Motor neuron (in vitro differentiated cells): ENCODE measurements at regions not wholly inside any gene's neighbourhood (a gene's known extent, or its start where the extent isn't known, plus 50 kb on each side); places are given as distances from the start of the nearest gene placed in this dataset.

Source experiments
- ATAC-seq, 8 experiments: fragments of 200-7000 bp; cut with Tn5 transposase; replicated peaks in 6 of 8; 2 replicates each; pipeline ENCODE4 v1.8.0; 2021; ENCODE audit warnings: mild to moderate bottlenecking in 8 of 8, moderate library complexity in 8 of 8
- H3K27ac ChIP-seq, 2 donors: fragments of 250-450 bp; sonication (Bioruptor Pico); 2 replicates each; pipeline ENCODE4 v1.9.0; 2021; ENCODE audit warnings: antibody characterized with exemption in 2 of 2, mild to moderate bottlenecking in 2 of 2, moderate library complexity in 1 of 2
- H3K4me1 ChIP-seq, 2 donors: fragments of 250-450 bp; sonication (Bioruptor Pico); replicated peaks in 1 of 2; 2 replicates each; pipeline ENCODE4 v1.6.1; 2021; ENCODE audit warnings: antibody characterized with exemption in 2 of 2, mild to moderate bottlenecking in 2 of 2, moderate library complexity in 1 of 2
- H3K4me3 ChIP-seq, 5 donors: fragments of 250-450 bp; sonication (Bioruptor Pico); 2 replicates each; pipeline ENCODE4 v1.9.0; 2021; ENCODE audit warnings: antibody characterized with exemption in 5 of 5, mild to moderate bottlenecking in 5 of 5, moderate library complexity in 4 of 5
- WGBS, 10 experiments: fragments of 450-650 bp; shearing (Covaris generic); methylation state at CpG; one replicate each; pipeline ENCODE4 v1.0.0; 2022; 5-methylcytosine and 5-hydroxymethylcytosine counted together
- in situ Hi-C, 9 experiments: fragments of 400-800 bp; cut with MboI; loops; one replicate each; pipeline ENCODE4 v1.15.0; 2021; ENCODE audit warnings: low sequenced_read_pairs in 9 of 9, low pct_unique_long_range_greater_than_20kb in 2 of 9; ENCODE audit not compliant: unreplicated experiment in 9 of 9

DNA sequence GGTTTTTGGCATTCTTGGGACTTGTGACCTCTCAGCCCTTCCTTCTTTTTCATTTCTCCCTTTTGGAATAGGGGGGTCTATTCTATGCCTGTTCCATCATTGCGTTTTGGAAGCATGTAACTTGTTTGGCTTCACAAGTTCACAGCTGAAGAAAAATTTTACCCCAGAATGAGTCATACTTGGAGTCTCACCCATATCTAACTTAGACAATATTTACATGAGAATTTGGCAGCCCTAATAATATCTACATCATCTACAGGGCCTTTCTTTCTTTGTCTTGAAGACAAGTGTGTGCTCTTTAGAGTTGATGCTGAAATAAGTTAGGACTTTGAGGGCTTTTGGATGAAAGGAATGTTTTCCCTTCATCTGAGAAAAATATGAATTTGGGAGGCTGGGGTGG lies 1312.9 kb upstream of the FLRT2 start:
- WGBS, 10 experiments, result 0 to 100% (median 67%) methylated on average over 1 of the region's 1 CpG; no CpG with 5 or more reads in 3 of the 10 experiments
- Histone ChIP-seq H3K27ac (no peak overlapping the region), H3K4me3 (no peak overlapping the region), H3K4me1 (no peaks in the 10 kb centered on the region)
- in situ Hi-C loops, result no loop called here
- no peak for ATAC-seq

DNA sequence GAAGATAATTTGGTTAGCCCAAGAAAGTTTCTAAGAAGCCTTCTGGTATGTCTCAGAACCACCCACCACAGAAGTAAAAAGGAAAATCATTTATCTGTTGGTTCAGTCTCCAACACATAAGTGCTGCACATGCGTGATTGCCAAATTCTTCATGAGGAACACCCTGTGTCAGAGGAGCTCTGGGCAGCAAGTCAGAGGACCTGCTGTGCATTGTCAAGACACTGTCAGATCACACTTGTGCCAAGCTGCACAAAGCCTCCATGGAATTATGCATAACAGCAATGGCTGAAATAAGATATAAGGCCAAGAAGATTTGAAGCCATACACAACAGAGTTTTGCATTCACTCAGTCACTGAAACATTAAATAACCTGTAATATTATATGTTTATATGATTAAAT lies 1304.7 kb upstream of the FLRT2 start:
- peaks cover 0 to 3% of the 10 kb centered on the region in 2 donors for H3K4me1 ChIP-seq
- no peak overlapping the region for H3K4me3 ChIP-seq
- 0 to 100% (median 88%) methylated on average over 1 of the region's 1 CpG; no CpG with 5 or more reads in 5 of the 10 experiments for WGBS, 10 experiments
- no peak overlapping the region for H3K27ac ChIP-seq
- in situ Hi-C loops, result no loop called here
- no peak for ATAC-seq

DNA sequence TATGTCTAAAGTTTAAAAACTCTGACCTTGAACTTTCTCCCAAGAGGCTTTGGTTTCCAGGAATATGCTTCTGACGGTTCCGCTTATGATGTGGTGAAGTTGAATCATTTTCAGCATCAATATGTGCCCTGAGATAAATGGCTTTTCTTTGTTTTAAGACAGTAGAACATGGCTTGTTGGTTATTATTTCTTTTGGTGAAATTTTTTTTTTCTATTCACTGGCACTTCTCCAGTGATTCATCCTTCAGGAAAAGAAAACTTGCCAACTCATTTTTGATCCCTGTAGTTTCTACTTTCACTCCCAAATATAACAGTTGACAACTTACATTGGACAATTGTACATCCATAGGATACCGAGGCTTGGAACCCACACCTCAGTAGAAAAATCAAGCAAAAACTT lies 1301.2 kb upstream of the FLRT2 start:
- Histone ChIP-seq H3K4me3 (no peak overlapping the region), H3K27ac (no peak overlapping the region), H3K4me1 (peaks cover 0 to 3% of the 10 kb centered on the region in 2 donors)
- in situ Hi-C loops, result no loop called here
- no peak for ATAC-seq
- 0 to 92% (median 70%) methylated on average over 1 to 3 of the region's 3 CpGs; no CpG with 5 or more reads in 1 of the 10 experiments for WGBS, 10 experiments

DNA sequence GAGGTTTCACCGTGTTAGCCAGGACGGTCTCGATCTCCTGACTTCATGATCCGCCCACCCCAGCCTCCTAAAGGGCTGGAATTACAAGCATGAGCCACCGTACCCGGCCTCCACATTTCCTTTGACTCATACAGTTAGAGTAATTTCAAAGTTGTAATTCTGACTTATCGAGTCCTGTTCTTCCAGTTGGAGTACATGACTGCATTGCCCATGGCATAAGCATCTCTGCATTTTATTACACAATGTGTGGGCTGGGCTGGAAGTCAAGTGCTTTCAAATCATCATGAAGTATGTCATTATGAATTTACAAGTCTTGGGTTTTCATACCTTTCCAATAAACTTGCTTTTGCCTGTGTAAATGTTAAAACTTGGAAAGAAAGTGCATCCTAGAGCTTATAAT lies 1295.7 kb upstream of the FLRT2 start:
- no peak for ATAC-seq
- H3K4me1 ChIP-seq, result peaks cover 6 to 10% of the 10 kb centered on the region in 2 donors
- in situ Hi-C loops, result no loop called here
- WGBS, 10 experiments, result 11 to 100% (median 92%) methylated on average over 1 to 6 of the region's 7 CpGs; no CpG with 5 or more reads in 2 of the 10 experiments
- H3K4me3 ChIP-seq, result no peak overlapping the region
- H3K27ac ChIP-seq, result no peak overlapping the region

DNA sequence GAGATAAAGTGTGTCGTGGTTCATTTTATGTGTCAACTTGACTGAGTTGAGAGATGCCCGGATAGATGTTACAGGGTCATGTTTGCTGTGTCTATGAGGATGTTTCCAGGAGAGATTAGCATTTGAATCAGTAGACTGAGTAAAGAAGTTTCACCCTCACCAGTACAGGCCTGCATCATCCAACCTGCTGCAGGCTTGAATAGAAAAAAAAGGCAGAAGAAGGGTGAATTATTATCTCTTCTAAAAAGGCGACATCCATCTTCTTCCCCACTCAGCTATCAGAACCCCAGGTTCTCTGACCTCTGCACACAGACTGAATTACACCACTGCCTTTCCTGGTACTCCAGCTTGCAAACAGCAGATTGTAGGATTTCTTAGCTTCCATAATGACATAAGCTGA lies 1293.7 kb upstream of the FLRT2 start:
- Histone ChIP-seq H3K4me3 (no peak overlapping the region), H3K4me1 (peaks cover 6 to 8% of the 10 kb centered on the region in 2 donors), H3K27ac (no peak overlapping the region)
- peak in 5 of 8 experiments; percentile 51 to 98 (median 81) for ATAC-seq
- in situ Hi-C loops, result no loop called here
- 18 to 100% (median 45%) methylated on average over 1 to 3 of the region's 3 CpGs; no CpG with 5 or more reads in 1 of the 10 experiments for WGBS, 10 experiments

DNA sequence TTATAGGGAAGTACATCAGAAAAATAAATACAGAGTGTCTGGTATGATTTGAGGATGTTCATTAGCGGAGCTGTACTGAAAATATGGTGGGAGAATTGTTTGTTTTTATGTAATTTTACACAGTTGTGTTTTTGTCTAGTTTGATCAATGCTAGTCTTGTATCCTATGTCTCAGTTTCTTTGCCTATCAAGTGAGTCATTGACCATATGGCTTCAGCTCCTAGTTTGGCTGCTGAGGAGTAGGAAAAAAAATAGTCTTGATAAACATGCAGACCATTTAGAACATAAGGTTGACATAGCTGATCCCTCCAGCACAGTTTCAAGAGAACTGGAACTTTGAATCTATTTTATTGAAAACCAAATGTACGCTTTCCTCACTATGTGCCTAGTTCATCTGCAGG lies 1292.1 kb upstream of the FLRT2 start:
- H3K4me3 ChIP-seq, result no peak overlapping the region
- H3K27ac ChIP-seq, result no peak overlapping the region
- in situ Hi-C loops, result no loop called here
- H3K4me1 ChIP-seq, result peaks cover 6 to 8% of the 10 kb centered on the region in 2 donors
- ATAC-seq, result no peak
- 13 to 100% (median 89%) methylated on average over 1 to 2 of the region's 2 CpGs; no CpG with 5 or more reads in 2 of the 10 experiments for WGBS, 10 experiments

DNA sequence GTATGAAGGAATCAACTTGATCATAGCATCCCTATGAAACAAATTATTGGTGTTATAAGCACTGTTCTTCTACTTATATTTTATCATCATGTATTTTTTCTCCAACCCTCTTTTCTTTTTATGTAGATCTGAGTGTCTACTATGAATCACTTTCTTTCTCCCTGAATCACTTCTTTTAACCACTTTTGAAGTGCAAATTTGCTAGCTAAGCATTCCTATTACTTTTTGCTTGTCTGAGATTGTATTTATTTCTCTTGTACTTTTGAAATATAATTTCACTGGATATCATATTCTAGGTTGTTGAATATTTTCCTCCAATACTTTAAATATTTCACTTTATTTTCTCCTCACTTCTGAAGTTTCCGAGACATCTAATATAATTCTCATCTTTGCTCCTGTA lies 1282.3 kb upstream of the FLRT2 start:
- Histone ChIP-seq H3K27ac (no peak overlapping the region), H3K4me1 (no peaks in the 10 kb centered on the region), H3K4me3 (no peak overlapping the region)
- WGBS, 10 experiments, result 24 to 100% (median 88%) methylated on average over 1 of the region's 1 CpG
- no peak for ATAC-seq
- in situ Hi-C loops, result no loop called here

DNA sequence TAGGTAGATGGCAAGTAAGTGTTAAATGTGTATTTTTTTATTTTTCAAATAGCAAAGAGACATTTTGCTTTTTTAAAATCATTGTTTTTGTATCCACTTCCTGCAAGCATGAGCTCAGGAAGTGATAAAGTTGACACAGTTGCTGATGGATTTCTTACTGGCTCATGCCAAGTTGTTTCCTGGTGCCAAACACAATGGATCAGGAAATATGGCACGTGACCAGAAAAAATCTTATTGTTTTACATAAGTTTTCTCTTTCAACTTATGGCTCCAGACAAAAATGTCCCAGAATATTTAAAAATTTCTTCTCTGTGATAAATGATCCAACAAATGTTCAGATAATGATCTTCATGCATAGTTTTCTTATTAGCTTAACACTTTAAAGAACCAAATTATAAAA lies 1279.1 kb upstream of the FLRT2 start:
- WGBS, 10 experiments, result 0 to 89% (median 72%) methylated on average over 1 of the region's 1 CpG
- in situ Hi-C loops, result no loop called here
- peaks cover 6 to 9% of the 10 kb centered on the region in 2 donors for H3K4me1 ChIP-seq
- H3K4me3 ChIP-seq, result no peak overlapping the region
- no peak for ATAC-seq
- H3K27ac ChIP-seq, result no peak overlapping the region

DNA sequence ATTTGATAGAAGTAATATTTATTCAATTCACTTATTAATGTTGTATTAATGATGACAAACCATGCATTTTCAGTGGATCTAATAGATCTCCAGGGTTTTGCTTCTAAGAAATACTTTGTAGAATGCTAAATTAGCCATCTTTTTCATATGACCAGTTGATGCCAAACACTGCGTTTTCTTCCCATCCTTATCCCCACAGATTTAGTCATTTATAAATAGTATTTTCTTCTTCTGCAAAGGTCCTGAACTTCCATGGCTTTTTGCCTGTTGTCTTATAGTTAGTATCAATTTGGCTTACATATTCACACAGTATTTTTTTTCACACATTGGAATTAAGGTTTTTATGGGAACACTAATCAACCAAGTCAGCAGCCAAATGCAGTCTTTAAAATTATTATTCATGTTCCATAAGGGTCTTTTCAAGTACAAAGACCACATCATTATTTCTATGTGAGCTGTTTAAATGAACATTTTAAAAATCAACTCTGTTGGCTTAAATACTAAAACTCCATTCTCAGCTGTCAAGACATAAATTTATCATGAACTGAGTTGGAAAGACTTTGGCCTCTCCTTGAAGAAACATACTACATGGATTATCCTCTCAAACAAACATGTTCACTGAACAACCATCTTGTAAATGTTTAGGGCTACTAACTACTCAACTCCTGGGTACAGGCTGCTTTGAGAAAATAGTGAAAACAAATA lies 1278.4 kb upstream of the FLRT2 start:
- H3K27ac ChIP-seq, result no peak overlapping the region
- 0 to 100% (median 73%) methylated on average over 1 of the region's 1 CpG; no CpG with 5 or more reads in 2 of the 10 experiments for WGBS, 10 experiments
- H3K4me1 ChIP-seq, result peaks cover 6 to 9% of the 10 kb centered on the region in 2 donors
- H3K4me3 ChIP-seq, result no peak overlapping the region
- ATAC-seq, result no peak
- in situ Hi-C loops, result no loop called here

DNA sequence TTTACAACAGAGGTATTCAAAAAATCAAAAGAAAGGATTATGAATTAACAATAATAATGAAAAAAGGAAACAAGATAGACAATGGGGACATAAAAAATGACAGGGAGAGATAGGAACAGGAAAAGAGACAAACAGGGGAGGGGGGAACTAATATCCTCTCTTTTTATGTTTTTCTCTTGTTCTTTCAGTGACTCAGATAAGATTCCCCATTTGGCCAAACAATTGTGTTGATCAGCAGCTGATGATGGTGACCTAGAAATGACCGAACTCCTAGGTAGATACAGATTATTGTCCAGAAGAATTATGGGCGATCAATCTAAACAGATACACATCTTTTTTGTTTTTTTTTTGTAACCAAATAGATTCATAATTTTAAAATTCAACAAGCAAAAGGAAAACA lies 1277.2 kb upstream of the FLRT2 start:
- H3K4me1 ChIP-seq, result peaks cover 6 to 9% of the 10 kb centered on the region in 2 donors
- H3K27ac ChIP-seq, result no peak overlapping the region
- ATAC-seq, result no peak
- 7 to 100% (median 83%) methylated on average over 1 to 2 of the region's 2 CpGs for WGBS, 10 experiments
- no peak overlapping the region for H3K4me3 ChIP-seq
- in situ Hi-C loops, result no loop called here

DNA sequence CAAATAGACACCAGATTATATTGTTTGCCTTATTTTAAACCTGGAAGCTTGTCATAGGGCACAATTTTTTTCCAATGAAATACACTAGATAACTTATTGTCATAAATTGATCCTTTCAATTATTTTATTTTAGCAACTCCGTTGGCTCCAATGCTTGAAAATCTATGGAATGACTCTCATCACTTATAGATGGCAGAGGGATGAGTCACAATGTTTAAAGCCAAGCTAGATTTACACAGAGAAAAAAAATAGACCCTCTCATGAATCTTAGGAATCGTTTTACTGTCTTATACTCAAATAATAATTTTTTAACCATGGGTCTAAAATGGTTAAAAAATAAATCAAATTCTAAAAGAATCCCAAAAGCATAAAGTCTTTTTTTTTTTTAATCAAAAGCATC lies 1276.6 kb upstream of the FLRT2 start:
- H3K4me3 ChIP-seq, result no peak overlapping the region
- H3K4me1 ChIP-seq, result peaks cover 6 to 9% of the 10 kb centered on the region in 2 donors
- ATAC-seq, result no peak
- H3K27ac ChIP-seq, result no peak overlapping the region
- in situ Hi-C loops, result no loop called here
- WGBS, 10 experiments, result 6 to 90% (median 50%) methylated on average over 2 of the region's 2 CpGs; no CpG with 5 or more reads in 1 of the 10 experiments

DNA sequence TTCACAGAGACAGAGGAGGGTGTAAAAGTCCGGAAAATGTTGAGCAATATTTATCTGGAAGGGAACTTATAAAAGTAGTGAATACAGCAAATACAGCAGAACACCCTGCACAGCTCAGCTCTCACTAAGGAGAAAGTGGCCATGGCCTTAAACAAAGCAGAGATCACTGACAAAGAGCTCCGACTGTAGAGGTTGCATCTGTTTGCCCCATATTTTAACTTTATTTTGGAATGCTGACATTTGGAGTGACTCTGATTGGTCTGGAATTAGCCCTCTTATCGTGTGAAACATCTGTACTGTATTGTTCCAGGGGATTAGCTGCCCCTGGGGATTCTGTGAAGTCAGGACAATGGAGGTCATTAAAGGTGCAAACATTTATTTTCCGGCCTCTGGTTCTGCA lies 1275.7 kb upstream of the FLRT2 start:
- Histone ChIP-seq H3K4me3 (no peak overlapping the region), H3K27ac (no peak overlapping the region), H3K4me1 (peaks cover 6 to 9% of the 10 kb centered on the region in 2 donors)
- 0 to 23% (median 4%) methylated on average over 1 to 4 of the region's 4 CpGs for WGBS, 10 experiments
- in situ Hi-C loops, result no loop called here
- peak in 5 of 8 experiments; percentile 46 to 66 (median 55) for ATAC-seq

DNA sequence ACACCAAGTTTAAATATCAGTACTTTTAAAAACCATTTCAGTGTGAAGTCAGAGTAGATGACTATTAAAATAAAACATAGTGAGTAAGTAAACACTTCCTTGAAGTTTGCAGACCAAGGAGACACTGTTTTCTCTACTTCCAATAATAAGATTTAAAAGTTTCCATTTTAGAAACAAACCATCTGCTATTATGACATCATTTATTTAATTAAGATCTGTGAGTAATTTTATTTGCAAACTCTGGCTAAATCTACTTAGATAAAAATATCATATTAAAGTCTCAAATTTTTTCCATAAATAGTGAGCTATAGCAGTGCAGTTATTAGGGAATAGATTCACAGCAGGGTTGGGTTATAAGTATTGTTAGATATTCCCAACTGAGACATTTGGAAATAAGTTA lies 1267.0 kb upstream of the FLRT2 start:
- Histone ChIP-seq H3K4me3 (no peak overlapping the region), H3K27ac (no peak overlapping the region), H3K4me1 (peaks cover 0 to 2% of the 10 kb centered on the region in 2 donors)
- in situ Hi-C loops, result no loop called here
- no peak for ATAC-seq

DNA sequence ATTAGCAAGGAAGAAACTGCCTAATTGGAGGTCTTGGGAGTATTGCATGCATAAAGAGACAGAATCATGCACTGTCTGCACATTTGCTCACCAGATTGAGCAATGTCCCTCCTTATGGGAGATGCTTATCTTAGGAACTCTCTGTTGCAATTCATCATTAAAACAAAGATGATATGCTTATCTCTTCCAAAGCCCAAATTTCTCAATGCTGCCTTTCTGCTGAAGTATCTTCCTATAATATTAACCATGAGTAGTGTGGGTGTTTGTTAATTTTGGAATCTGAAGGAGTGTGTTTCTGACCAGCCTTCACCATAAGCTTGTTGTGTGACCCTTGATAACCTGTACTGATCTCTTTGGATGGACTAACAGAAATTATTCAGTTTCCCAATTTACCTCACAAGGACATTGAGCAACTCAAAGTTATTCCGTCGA lies 1257.6 kb upstream of the FLRT2 start:
- Histone ChIP-seq H3K4me1 (no peaks in the 10 kb centered on the region), H3K27ac (no peak overlapping the region), H3K4me3 (no peak overlapping the region)
- no peak for ATAC-seq
- 20 to 100% (median 86%) methylated on average over 1 to 2 of the region's 2 CpGs; no CpG with 5 or more reads in 4 of the 10 experiments for WGBS, 10 experiments
- in situ Hi-C loops, result no loop called here
